NT2/D1 (cell line): ENCODE measurements at regions not wholly inside any gene's neighbourhood (a gene's known extent, or its start where the extent isn't known, plus 50 kb on each side); places are given as distances from the start of the nearest gene placed in this dataset.

Experiments
- SUZ12 ChIP-seq: IDR thresholded peaks from 2 replicates; pipeline ENCODE4 v1.6.1; 2011; ENCODE audit not compliant: insufficient read length, insufficient read depth; ENCODE audit errors: extremely low read depth
- YY1 ChIP-seq: IDR thresholded peaks from 2 replicates; pipeline ENCODE4 v1.6.1; 2011; ENCODE audit not compliant: insufficient read length, insufficient read depth
- ZNF274 ChIP-seq: IDR thresholded peaks from 2 replicates; pipeline ENCODE4 v1.6.1; 2011; ENCODE audit warnings: mild to moderate bottlenecking, low read depth, low read length

DNA sequence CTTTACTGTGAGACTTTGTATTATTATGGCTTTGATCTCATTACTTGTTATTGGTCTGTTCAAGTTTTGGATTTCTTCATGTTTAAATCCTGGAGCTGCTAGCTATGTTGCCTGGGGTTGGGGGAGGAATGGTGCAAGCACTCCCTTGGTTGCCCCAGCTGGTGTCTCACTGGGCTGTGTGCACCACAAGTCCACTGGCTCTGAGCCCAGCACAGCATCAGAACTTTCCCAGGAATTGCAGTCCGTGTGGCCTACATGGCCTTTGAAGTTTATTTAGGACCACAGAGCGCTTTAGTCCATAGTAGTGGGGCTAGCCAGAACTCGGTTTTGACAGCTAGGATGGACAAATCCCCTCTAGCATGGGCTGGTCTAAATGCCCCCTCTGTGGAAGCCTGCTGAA, 278.8 kb upstream of the RPS6KA3 start:
- TF ChIP-seq ZNF274 (no peak), YY1 (no peak), SUZ12 (no peak)
